K562 (cell line): ENCODE measurements at regions not wholly inside any gene's neighbourhood (a gene's known extent, or its start where the extent isn't known, plus 50 kb on each side); places are given as distances from the start of the nearest gene placed in this dataset.

Source experiments
- ATAC-seq: fragments of 200-7000 bp; cut with Tn5 transposase; 3 replicates; pipeline ENCODE4 v1.9.1; 2020; ENCODE audit warnings: moderate library complexity
- BruUV-seq: library from RNA; stranded (reverse); fragments of 400-500 nt; replicated peaks from 2 replicates; lab custom pipeline; 2021; lab: Mats Ljungman, UMichigan
- CTCF ChIA-PET: fragments of 300-600 bp; formaldehyde crosslinking; extraction: SDS; loops from one replicate; lab custom pipeline; 2021; ENCODE audit warnings: low intra/inter-chr PET ratio; lab: Yijun Ruan, JAX
- POLR2A ChIA-PET: fragments of 300-600, 350-650 bp; sonication (Branson Sonifier 250); formaldehyde crosslinking; extraction: SDS; loops from one replicate; lab custom pipeline; 2021; ENCODE audit warnings: antibody characterized with exemption, inconsistent platforms; lab: Yijun Ruan, JAX
- DNase-seq, 4 experiments: peaks; one replicate each; pipeline versions ENCODE4 v3.0.0 to v3.0.0-alpha.2; 2011 to 2018; ENCODE audit warnings: low spot score in 3 of 4, mixed read lengths in 3 of 4; ENCODE audit errors: extremely low read depth in 1 of 4
- FAIRE-seq: peaks from 2 replicates; lab custom pipeline; 2011; peaks lifted over from hg19 to GRCh38; lab: Jason Lieb, UNC
- H2AFZ ChIP-seq: 2 replicates; pipeline ENCODE4 v1.6.0; 2011; ENCODE audit warnings: low read depth, low read length, control low read depth, inconsistent platforms
- H3K27ac ChIP-seq: fragments of 200-600 bp; 3 replicates; pipeline ENCODE4 v1.8.0; 2011; ENCODE audit warnings: low read depth, mild to moderate bottlenecking, control low read depth, inconsistent platforms, low read length, moderate library complexity, mixed read lengths; ENCODE audit errors: extremely low read depth
- H3K27me3 ChIP-seq, 2 experiments: fragments of 300-600 bp in 1 of 2; 2 replicates in 1 of 2; 3 replicates in 1 of 2; pipeline versions ENCODE4 v1.6.0 to v1.8.0; 2011; ENCODE audit warnings: inconsistent platforms in 2 of 2, low read length in 2 of 2, mild to moderate bottlenecking in 1 of 2, mixed read lengths in 1 of 2, moderate library complexity in 1 of 2; ENCODE audit not compliant: control insufficient read depth in 2 of 2, insufficient read depth in 2 of 2
- H3K36me3 ChIP-seq: fragments of 300-600 bp; 3 replicates; pipeline ENCODE4 v1.8.0; 2011; ENCODE audit warnings: mild to moderate bottlenecking, low read length, inconsistent platforms; ENCODE audit not compliant: control insufficient read depth, insufficient read depth
- H3K4me1 ChIP-seq, 2 experiments: fragments of 200-600 bp in 1 of 2; replicated peaks in 1 of 2; 2 replicates in 1 of 2; 3 replicates in 1 of 2; pipeline versions ENCODE4 v1.5.1 to v1.8.0; 2011; ENCODE audit warnings: inconsistent platforms in 2 of 2, low read length in 2 of 2, mild to moderate bottlenecking in 1 of 2, mixed read lengths in 1 of 2, moderate library complexity in 1 of 2; ENCODE audit not compliant: control insufficient read depth in 2 of 2, insufficient read depth in 2 of 2
- H3K4me2 ChIP-seq: 2 replicates; pipeline ENCODE4 v1.6.1; 2011; ENCODE audit warnings: low read length, control low read depth, inconsistent platforms, mixed read lengths; ENCODE audit not compliant: insufficient read depth
- H3K4me3 ChIP-seq: fragments of 200-600 bp; sonication (generic), shearing (Covaris generic); 2 replicates; pipeline ENCODE4 v1.5.1; 2016; ENCODE audit warnings: control low read depth, inconsistent platforms
- H3K79me2 ChIP-seq: fragments of 200-600 bp; 3 replicates; pipeline ENCODE4 v1.8.0; 2011; ENCODE audit warnings: low read length, inconsistent platforms; ENCODE audit not compliant: control insufficient read depth, insufficient read depth
- H3K9ac ChIP-seq, 2 experiments: 2 replicates each; pipeline versions ENCODE4 v1.6.0 to v1.6.1; 2011; ENCODE audit warnings: low read depth in 2 of 2, low read length in 2 of 2, control low read depth in 1 of 2, inconsistent platforms in 1 of 2, mild to moderate bottlenecking in 1 of 2, mixed read lengths in 1 of 2; ENCODE audit not compliant: insufficient read depth in 1 of 2
- H3K9me1 ChIP-seq: one replicate; pipeline ENCODE4 v1.6.0; 2011; ENCODE audit warnings: inconsistent platforms, mild to moderate bottlenecking, low read length, moderate library complexity; ENCODE audit not compliant: control insufficient read depth, insufficient read depth
- H3K9me3 ChIP-seq: replicated peaks from 2 replicates; pipeline ENCODE4 v1.5.1; 2011; ENCODE audit warnings: low read depth, low read length, inconsistent platforms; ENCODE audit not compliant: control insufficient read depth, insufficient read depth
- H4K20me1 ChIP-seq: replicated peaks from 2 replicates; pipeline ENCODE4 v1.6.1; 2011; ENCODE audit warnings: low read length, inconsistent platforms, mixed read lengths; ENCODE audit not compliant: control insufficient read depth, insufficient read depth
- BRD4 ChIP-seq: fragments of 200-600 bp; sonication (generic); IDR thresholded peaks from 2 replicates; pipeline ENCODE4 v1.6.1; 2017; ENCODE audit warnings: inconsistent platforms
- CEBPZ ChIP-seq: fragments of 150-350 bp; IDR thresholded peaks from 2 replicates; pipeline ENCODE4 v1.6.1; 2014; ENCODE audit warnings: low read depth, mild to moderate bottlenecking, low read length, borderline replicate concordance
- CTCF ChIP-seq, 3 experiments: IDR thresholded peaks in 2 of 3; conservative IDR thresholded peaks in 1 of 3; 2 replicates each; pipeline ENCODE4 v1.5.1; 2011 to 2012; ENCODE audit warnings: low read length in 3 of 3, mild to moderate bottlenecking in 3 of 3, control low read depth in 2 of 3, improper control_type of control experiment in 1 of 3, inconsistent platforms in 1 of 3, low read depth in 1 of 3, mixed read lengths in 1 of 3, moderate library complexity in 1 of 3; ENCODE audit not compliant: insufficient read depth in 2 of 3
- DIDO1 ChIP-seq: fragments of 450-650 bp; IDR thresholded peaks from 2 replicates; pipeline ENCODE4 v1.6.1; 2016; ENCODE audit warnings: low read depth, missing biosample characterization, missing genetic modification characterization
- E2F6 ChIP-seq, 2 experiments: IDR thresholded peaks; 2 replicates each; pipeline ENCODE4 v1.6.1; 2011; ENCODE audit warnings: borderline replicate concordance in 1 of 2, control low read depth in 1 of 2, low read depth in 1 of 2, low read length in 1 of 2, mild to moderate bottlenecking in 1 of 2, mixed read lengths in 1 of 2, moderate library complexity in 1 of 2; ENCODE audit not compliant: insufficient read depth in 1 of 2, insufficient read length in 1 of 2, poor library complexity in 1 of 2, severe bottlenecking in 1 of 2; ENCODE audit errors: extremely low read depth in 1 of 2
- HDAC1 ChIP-seq, 2 experiments: fragments of 450-650 bp; IDR thresholded peaks; 2 replicates each; pipeline ENCODE4 v1.6.1; 2016 to 2017; ENCODE audit warnings: inconsistent platforms in 1 of 2, mild to moderate bottlenecking in 1 of 2, moderate library complexity in 1 of 2
- HSF4 ChIP-seq: fragments of 250-450 bp; sonication (Bioruptor Pico); IDR thresholded peaks from 2 replicates; pipeline ENCODE4 v2.1.2; 2022; ENCODE audit warnings: mild to moderate bottlenecking, moderate library complexity, borderline replicate concordance
- NELFE ChIP-seq: IDR thresholded peaks from 2 replicates; pipeline ENCODE4 v1.6.1; 2011; ENCODE audit warnings: mild to moderate bottlenecking; ENCODE audit not compliant: insufficient read depth, insufficient read length
- PRMT5 ChIP-seq: sonication (generic); formaldehyde crosslinking; IDR thresholded peaks from 2 replicates; pipeline ENCODE4 v1.5.0; 2020; ENCODE audit warnings: missing genetic modification reagents
- RBM17 ChIP-seq: fragments of 200-400 bp; formaldehyde crosslinking; IDR thresholded peaks from 2 replicates; pipeline ENCODE4 v1.6.1; 2017; ENCODE audit warnings: low read depth, mild to moderate bottlenecking, low read length, borderline replicate concordance
- RHOXF2B ChIP-seq: fragments of 250-450 bp; sonication (Bioruptor Pico); conservative IDR thresholded peaks from 2 replicates; pipeline ENCODE4 v1.5.1; 2021
- TARDBP ChIP-seq: fragments of 450-650 bp; IDR thresholded peaks from 2 replicates; pipeline ENCODE4 v1.6.1; 2016
- TGIF2 ChIP-seq: sonication (generic); formaldehyde crosslinking; IDR thresholded peaks from 2 replicates; pipeline ENCODE4 v1.8.1; 2022; ENCODE audit warnings: mild to moderate bottlenecking, missing genetic modification reagents, moderate library complexity
- USF1 ChIP-seq: sonication (generic); formaldehyde crosslinking; IDR thresholded peaks from 2 replicates; pipeline ENCODE4 v1.9.0; 2022; ENCODE audit warnings: mild to moderate bottlenecking, missing genetic modification reagents
- ZBTB17 ChIP-seq: fragments of 450-650 bp; formaldehyde crosslinking; IDR thresholded peaks from 2 replicates; pipeline ENCODE4 v1.4.0; 2020; ENCODE audit warnings: mild to moderate bottlenecking
- WGBS: fragments of 100-300 bp; shearing (Covaris generic); methylation state at CpG from one replicate; pipeline ENCODE4 v1.1.6; 2016; ENCODE audit warnings: low coverage, mixed read lengths; ENCODE audit not compliant: insufficient coverage; ENCODE audit errors: missing lambda C conversion rate; 5-methylcytosine and 5-hydroxymethylcytosine counted together
- in situ Hi-C: fragments of 300-500 bp; cut with MboI; formaldehyde crosslinking; loops from 4 replicates; pipeline ENCODE4 v1.15.0; 2018; ENCODE audit warnings: inconsistent platforms, mixed read lengths
- intact Hi-C: fragments of 100-400 bp; cut with micrococcal nuclease; formaldehyde crosslinking; loops from 2 replicates; pipeline ENCODE4 v1.14.2; 2022

GRCh38 chr2:146873646-146874259 is 971.1 kb upstream of the ACVR2A start:
- no peak for FAIRE-seq
- no peak for DNase-seq
- Histone ChIP-seq H3K9me3 (no peaks in the 10 kb centered on the region; the same call in 1 of the 2 replicates), H3K4me3 (no peak overlapping the region), H3K9ac (no peak overlapping the region), H4K20me1 (no peaks in the 10 kb centered on the region), H3K4me1 (no peaks in the 10 kb centered on the region), H2AFZ (no peak overlapping the region), H3K79me2 (no peaks in the 10 kb centered on the region), H3K27ac (no peak overlapping the region), H3K9me1 (no peaks in the 10 kb centered on the region), H3K27me3 (no peaks in the 10 kb centered on the region), H3K4me2 (no peak overlapping the region), H3K36me3 (no peaks in the 10 kb centered on the region)
- in situ Hi-C loops (no loop called here), intact Hi-C loops (no loop called here)
- no peak for ATAC-seq
- no TSS peak for BruUV-seq
- ChIA-PET CTCF (no interaction called here), POLR2A (no interaction called here)
- WGBS = 0% methylated on average over 3 of the region's 3 CpGs
- TF ChIP-seq ZBTB17 (CRISPR knock-in tag) (no peak), HDAC1 (IDR thresholded peaks at IDR 0.05) (no peak), TGIF2 (CRISPR knock-in tag) (no peak), CEBPZ (no peak), BRD4 (no peak), USF1 (no peak), PRMT5 (CRISPR knock-in tag) (no peak), NELFE (no peak), RBM17 (no peak), E2F6 (IDR thresholded peaks at IDR 0.05; ENCODE audit: borderline replicate concordance in 1 of 2, extremely low read depth in 1 of 2, insufficient read depth in 1 of 2, insufficient read length in 1 of 2, low read depth in 1 of 2, low read length in 1 of 2, poor library complexity in 1 of 2, severe bottlenecking in 1 of 2) (no peak), CTCF (IDR thresholded peaks at IDR 0.05 in 2 of 3, conservative IDR thresholded peaks at IDR 0.05 in 1 of 3; ENCODE audit: insufficient read depth in 2 of 3, low read depth in 1 of 3, low read length in 3 of 3) (no peak), DIDO1 (tag) (no peak), TARDBP (no peak), HSF4 (CRISPR knock-in tag) (no peak), RHOXF2B (CRISPR knock-in tag) (no peak)
